Cardiac muscle cell (in vitro differentiated cells and primary cell): ENCODE measurements at regions not wholly inside any gene's neighbourhood (a gene's known extent, or its start where the extent isn't known, plus 50 kb on each side); places are given as distances from the start of the nearest gene placed in this dataset.
A peak's percentile ranks its signal among the peaks of the same experiment; 100 is the strongest.

Source experiments
- DNase-seq, 2 donors: peaks; one replicate each; pipeline versions ENCODE4 v3.0.0 to v3.0.0-alpha.2; 2010 to 2017; ENCODE audit warnings: low read depth in 1 of 2, low spot score in 1 of 2
- H3K27ac ChIP-seq: fragments of 200-600 bp; sonication (generic); 2 replicates; pipeline ENCODE4 v1.5.1; 2016
- H3K27me3 ChIP-seq: fragments of 200-600 bp; sonication (generic); 2 replicates; pipeline ENCODE4 v1.6.0; 2016; ENCODE audit warnings: control low read depth
- H3K36me3 ChIP-seq: fragments of 200-600 bp; sonication (generic); 2 replicates; pipeline ENCODE4 v1.5.1; 2016; ENCODE audit warnings: control low read depth
- H3K4me1 ChIP-seq: fragments of 200-600 bp; sonication (generic); 2 replicates; pipeline ENCODE4 v1.8.1; 2017; ENCODE audit warnings: low read depth, mild to moderate bottlenecking, mixed run types
- H3K4me3 ChIP-seq: fragments of 200-600 bp; sonication (generic); 2 replicates; pipeline ENCODE4 v1.5.1; 2016; ENCODE audit warnings: mild to moderate bottlenecking
- H3K9me3 ChIP-seq: fragments of 200-600 bp; sonication (generic); 2 replicates; pipeline ENCODE4 v1.5.1; 2017; ENCODE audit warnings: low read depth, mild to moderate bottlenecking, control low read depth
- TF ChIP-seq, protein P1 (sequence below): IDR thresholded peaks from 2 replicates; pipeline ENCODE4 v1.5.1; 2012; ENCODE audit warnings: low read depth, mild to moderate bottlenecking, low read length

DNA sequence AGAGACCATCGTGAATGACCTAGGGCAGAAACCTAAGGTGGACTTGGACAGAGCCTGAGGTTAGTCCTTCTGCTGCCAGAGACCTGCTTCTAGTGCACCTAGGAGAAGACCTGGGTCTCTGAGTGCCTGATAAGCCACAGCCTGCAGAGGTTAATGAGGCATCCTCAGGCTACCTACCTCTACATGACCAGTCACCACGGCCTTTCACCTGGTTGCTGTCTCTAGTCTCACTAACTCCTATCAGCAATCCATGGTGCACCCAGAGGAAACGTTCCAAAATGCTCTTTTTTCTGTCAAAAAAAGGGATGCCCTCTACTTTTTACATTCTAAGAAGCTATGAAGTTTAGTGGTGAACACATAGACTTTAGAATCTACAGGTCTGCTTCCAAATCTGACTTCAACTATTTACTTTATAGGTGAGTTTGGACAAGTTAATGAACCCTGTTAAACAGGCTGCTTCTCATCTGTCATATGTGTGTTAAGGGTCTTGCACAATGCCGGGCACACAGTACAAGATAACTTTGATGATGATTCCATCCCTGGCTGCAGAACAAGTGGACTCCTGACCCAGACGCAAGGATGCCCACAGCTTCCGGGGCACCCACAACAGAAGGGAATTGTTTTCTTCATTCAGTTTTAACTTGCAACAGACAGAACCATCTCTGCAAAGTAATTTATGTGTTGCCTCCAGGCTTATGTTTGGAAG, 469.9 kb upstream of the CDH5 start:
- no peaks in the 10 kb centered on the region for H3K27me3 ChIP-seq
- no peak overlapping the region for H3K27ac ChIP-seq
- no peak overlapping the region for H3K4me3 ChIP-seq
- H3K36me3 ChIP-seq = no peaks in the 10 kb centered on the region
- H3K4me1 ChIP-seq = no peaks in the 10 kb centered on the region
- no peaks in the 10 kb centered on the region for H3K9me3 ChIP-seq
- no peak for DNase-seq
- TF ChIP-seq, protein P1, sequence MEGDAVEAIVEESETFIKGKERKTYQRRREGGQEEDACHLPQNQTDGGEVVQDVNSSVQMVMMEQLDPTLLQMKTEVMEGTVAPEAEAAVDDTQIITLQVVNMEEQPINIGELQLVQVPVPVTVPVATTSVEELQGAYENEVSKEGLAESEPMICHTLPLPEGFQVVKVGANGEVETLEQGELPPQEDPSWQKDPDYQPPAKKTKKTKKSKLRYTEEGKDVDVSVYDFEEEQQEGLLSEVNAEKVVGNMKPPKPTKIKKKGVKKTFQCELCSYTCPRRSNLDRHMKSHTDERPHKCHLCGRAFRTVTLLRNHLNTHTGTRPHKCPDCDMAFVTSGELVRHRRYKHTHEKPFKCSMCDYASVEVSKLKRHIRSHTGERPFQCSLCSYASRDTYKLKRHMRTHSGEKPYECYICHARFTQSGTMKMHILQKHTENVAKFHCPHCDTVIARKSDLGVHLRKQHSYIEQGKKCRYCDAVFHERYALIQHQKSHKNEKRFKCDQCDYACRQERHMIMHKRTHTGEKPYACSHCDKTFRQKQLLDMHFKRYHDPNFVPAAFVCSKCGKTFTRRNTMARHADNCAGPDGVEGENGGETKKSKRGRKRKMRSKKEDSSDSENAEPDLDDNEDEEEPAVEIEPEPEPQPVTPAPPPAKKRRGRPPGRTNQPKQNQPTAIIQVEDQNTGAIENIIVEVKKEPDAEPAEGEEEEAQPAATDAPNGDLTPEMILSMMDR = no peak

DNA sequence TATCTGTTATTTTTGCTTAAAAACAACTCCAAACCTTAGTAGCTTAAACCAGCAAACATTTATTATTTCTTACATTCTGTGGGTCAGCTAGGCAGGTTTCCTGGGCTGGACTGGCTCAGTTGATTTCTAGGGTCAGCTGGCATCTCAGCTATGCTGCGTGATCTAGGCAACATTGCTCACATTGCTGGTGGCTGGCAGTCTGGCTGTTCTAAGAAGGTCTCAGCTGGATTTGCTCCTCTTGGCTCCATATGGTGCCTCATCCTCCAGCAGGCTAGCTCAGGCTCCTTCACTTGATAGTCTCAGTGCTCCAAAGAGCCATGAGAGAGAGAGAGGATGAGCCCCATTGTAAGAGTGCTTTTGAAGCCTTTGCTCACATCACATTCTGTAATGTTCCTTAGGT, 470.6 kb upstream of the CDH5 start:
- no peak overlapping the region for H3K27ac ChIP-seq
- no peaks in the 10 kb centered on the region for H3K4me1 ChIP-seq
- no peaks in the 10 kb centered on the region for H3K27me3 ChIP-seq
- DNase-seq = no peak
- H3K4me3 ChIP-seq = no peak overlapping the region
- no peaks in the 10 kb centered on the region for H3K9me3 ChIP-seq
- TF ChIP-seq, protein P1 = no peak
- H3K36me3 ChIP-seq = no peaks in the 10 kb centered on the region

DNA sequence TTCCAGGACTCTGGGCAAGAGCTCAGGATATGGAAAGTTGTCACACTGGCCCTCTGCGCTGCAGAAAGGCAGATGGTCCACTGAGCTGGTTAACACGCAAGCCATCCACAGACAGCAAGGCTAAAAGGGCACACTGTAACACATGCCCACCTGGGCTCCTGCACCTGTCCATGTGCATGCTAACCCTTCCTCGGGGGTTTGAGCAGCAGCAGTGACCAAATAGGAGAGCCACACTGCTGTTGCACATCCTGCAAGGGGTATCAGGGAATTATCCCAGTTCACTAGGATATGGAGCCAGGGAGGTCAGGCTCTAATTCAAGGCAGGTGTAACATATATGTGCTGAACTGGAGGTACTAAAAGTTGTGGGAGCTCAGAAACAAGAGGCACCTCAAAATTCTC, 471.0 kb upstream of the CDH5 start:
- no peak overlapping the region for H3K4me3 ChIP-seq
- no peaks in the 10 kb centered on the region for H3K27me3 ChIP-seq
- TF ChIP-seq, protein P1 = no peak
- no peak overlapping the region for H3K27ac ChIP-seq
- no peak for DNase-seq
- H3K4me1 ChIP-seq = no peaks in the 10 kb centered on the region
- H3K9me3 ChIP-seq = no peaks in the 10 kb centered on the region
- H3K36me3 ChIP-seq = no peaks in the 10 kb centered on the region

DNA sequence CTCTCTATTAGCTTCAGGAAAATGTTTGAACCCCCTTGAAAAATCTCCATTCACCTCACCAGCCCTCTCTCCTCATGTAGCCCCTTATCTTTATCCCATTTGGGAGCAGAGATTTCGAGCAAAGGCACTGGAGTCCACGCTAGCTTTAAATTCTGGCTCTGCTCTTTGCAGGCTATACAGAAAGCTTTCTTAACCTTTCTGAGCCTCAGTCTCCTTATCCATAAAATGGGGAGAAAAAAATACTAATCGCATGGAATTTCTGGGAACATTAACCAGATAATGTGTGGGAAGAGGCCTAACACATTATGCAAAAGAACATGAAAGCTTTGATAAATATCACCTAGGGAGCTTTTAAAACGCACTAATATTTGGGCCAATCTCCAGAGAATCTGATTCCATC, 476.3 kb upstream of the CDH5 start:
- DNase-seq = no peak
- Histone ChIP-seq H3K27ac (no peak overlapping the region), H3K4me3 (no peak overlapping the region), H3K9me3 (no peaks in the 10 kb centered on the region), H3K4me1 (no peaks in the 10 kb centered on the region), H3K36me3 (no peaks in the 10 kb centered on the region), H3K27me3 (no peaks in the 10 kb centered on the region)
- TF ChIP-seq, protein P1 = no peak

DNA sequence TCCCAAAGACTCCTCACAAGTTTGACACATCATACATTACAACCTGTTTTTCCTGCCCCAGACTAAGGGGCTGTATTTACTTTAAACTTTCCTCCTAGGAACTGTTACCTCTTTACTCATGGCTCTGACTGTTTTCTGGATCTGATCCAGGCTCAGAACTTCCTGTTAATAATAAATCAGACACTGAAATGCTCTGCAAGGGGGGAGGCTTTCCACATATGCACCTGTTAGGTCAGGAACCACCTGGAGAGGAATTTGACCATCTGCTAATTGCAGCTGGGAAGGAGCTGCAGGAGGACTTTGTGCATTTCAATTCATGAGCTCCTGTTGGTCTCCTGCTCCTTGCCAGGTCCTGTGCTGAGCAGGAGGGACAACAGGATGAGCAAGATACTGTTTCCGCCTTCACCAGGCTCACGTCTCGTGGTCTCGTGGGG, 476.9 kb upstream of the CDH5 start:
- Histone ChIP-seq H3K36me3 (no peaks in the 10 kb centered on the region), H3K4me1 (no peaks in the 10 kb centered on the region), H3K27ac (no peak overlapping the region), H3K27me3 (no peaks in the 10 kb centered on the region), H3K9me3 (no peaks in the 10 kb centered on the region), H3K4me3 (no peak overlapping the region)
- peak in 1 of 2 donors; percentile 7 for DNase-seq
- TF ChIP-seq, protein P1 = no peak
